HEK293 (cell line): ENCODE measurements at regions not wholly inside any gene's neighbourhood (a gene's known extent, or its start where the extent isn't known, plus 50 kb on each side); places are given as distances from the start of the nearest gene placed in this dataset.

Experiments used
- GLI4 ChIP-seq: fragments of 450-650 bp; formaldehyde crosslinking; IDR thresholded peaks from 2 replicates; pipeline ENCODE4 v1.5.1; 2016; ENCODE audit warnings: missing biosample characterization, missing genetic modification characterization
- ZFP41 ChIP-seq: fragments of 450-650 bp; formaldehyde crosslinking; IDR thresholded peaks from 2 replicates; pipeline ENCODE4 v1.5.1; 2016; ENCODE audit warnings: missing biosample characterization, missing genetic modification characterization, borderline replicate concordance
- ZNF155 ChIP-seq: fragments of 450-650 bp; formaldehyde crosslinking; IDR thresholded peaks from 2 replicates; pipeline ENCODE4 v1.5.1; 2016; ENCODE audit warnings: missing biosample characterization, missing genetic modification characterization
- TF ChIP-seq, protein P1 (sequence below): sonication (generic); formaldehyde crosslinking; IDR thresholded peaks from 2 replicates; pipeline ENCODE4 v1.8.1; 2022; ENCODE audit warnings: mild to moderate bottlenecking, moderate library complexity, missing genetic modification reagents
- TF ChIP-seq, protein P2 (sequence below): fragments of 450-650 bp; formaldehyde crosslinking; IDR thresholded peaks from 2 replicates; pipeline ENCODE4 v1.5.1; 2016; ENCODE audit warnings: missing biosample characterization, missing genetic modification characterization

DNA sequence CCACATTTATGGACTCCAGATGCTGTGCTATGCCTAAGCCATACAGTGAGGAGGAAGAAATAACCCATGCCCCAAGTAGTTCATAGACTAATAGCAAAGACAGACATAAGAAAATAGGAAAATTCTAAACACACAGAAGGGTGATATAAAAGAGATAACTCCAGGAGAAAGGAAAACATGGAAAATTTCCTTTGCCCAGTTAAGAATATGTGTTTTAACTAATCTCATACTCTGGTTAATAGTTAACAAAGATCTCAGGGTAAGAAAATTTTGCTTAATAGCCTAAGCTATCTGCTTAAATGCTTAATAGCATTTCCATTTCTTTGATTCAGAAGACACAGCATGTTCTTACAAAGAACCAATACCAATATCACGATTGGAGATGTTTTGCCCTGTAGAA, 358.0 kb downstream of the MSX2 start:
- TF ChIP-seq, protein P1, sequence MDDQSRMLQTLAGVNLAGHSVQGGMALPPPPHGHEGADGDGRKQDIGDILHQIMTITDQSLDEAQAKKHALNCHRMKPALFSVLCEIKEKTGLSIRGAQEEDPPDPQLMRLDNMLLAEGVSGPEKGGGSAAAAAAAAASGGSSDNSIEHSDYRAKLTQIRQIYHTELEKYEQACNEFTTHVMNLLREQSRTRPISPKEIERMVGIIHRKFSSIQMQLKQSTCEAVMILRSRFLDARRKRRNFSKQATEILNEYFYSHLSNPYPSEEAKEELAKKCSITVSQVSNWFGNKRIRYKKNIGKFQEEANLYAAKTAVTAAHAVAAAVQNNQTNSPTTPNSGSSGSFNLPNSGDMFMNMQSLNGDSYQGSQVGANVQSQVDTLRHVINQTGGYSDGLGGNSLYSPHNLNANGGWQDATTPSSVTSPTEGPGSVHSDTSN (CRISPR knock-in tag): no peak
- TF ChIP-seq, protein P2, sequence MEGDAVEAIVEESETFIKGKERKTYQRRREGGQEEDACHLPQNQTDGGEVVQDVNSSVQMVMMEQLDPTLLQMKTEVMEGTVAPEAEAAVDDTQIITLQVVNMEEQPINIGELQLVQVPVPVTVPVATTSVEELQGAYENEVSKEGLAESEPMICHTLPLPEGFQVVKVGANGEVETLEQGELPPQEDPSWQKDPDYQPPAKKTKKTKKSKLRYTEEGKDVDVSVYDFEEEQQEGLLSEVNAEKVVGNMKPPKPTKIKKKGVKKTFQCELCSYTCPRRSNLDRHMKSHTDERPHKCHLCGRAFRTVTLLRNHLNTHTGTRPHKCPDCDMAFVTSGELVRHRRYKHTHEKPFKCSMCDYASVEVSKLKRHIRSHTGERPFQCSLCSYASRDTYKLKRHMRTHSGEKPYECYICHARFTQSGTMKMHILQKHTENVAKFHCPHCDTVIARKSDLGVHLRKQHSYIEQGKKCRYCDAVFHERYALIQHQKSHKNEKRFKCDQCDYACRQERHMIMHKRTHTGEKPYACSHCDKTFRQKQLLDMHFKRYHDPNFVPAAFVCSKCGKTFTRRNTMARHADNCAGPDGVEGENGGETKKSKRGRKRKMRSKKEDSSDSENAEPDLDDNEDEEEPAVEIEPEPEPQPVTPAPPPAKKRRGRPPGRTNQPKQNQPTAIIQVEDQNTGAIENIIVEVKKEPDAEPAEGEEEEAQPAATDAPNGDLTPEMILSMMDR: no peak
- TF ChIP-seq GLI4 (tag by site-specific recombination) (no peak), ZNF155 (tag by site-specific recombination) (no peak), ZFP41 (tag by site-specific recombination) (no peak)
